Left ventricle myocardium superior (tissue), 1 donor: ENCODE measurements at regions not wholly inside any gene's neighbourhood (a gene's known extent, or its start where the extent isn't known, plus 50 kb on each side); places are given as distances from the start of the nearest gene placed in this dataset.

Source experiments
- ATAC-seq: fragments of 200-7000 bp; cut with Tn5 transposase; one replicate; pipeline ENCODE4 v1.9.1; 2020; ENCODE audit warnings: mild to moderate bottlenecking, moderate library complexity
- DNase-seq: peaks from one replicate; pipeline ENCODE4 v3.0.0-alpha.2; 2020
- intact Hi-C: fragments of 100-400 bp; cut with micrococcal nuclease; formaldehyde crosslinking; loops from one replicate; pipeline ENCODE4 v1.11.0; 2022
- donor health status: DM: no; HTN: yes; CAD: no; lungs with severe emphysema.

DNA sequence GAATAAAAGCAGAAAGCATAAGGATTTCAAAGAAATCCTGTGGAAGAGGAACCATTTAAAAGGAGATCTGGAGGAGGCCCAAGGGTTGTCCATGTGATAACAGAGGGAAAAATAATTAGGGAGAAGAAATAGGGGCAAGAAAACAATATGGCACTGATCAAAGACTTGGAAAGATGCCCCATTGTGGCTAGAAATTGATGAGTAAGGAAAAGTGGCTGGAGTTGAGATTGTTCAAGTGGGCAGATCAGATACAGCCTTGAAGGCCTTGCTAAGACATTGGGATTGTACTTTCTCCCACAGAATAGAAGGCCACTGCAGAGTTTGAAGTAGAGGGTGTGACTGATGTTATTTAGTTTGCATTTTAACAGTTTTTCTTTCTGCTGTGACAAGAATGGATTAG lies 213.3 kb downstream of the CBLN4 start:
- ATAC-seq: no peak
- intact Hi-C loops: no loop called here

DNA sequence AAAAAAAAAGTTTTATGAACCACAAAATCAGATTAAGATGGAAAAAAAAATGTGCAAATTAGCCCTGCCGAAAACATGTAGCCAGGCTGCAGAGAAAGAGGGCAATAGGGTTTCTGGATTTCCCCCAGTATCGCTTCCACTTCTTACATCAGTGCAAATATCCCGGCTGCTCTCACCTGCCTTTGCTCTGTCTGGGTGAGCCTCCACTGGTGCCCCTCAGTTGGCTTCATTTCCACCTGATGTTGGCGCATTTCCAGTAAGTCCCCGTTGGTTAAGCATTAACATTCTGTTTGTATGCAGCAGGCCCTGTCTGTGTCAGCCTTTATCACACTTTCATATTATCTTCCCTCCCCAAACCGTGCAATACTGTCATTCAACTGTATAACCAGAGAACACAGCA lies 215.1 kb downstream of the CBLN4 start:
- DNase-seq: no peak
- ATAC-seq: no peak
- intact Hi-C loops: no loop called here

More for the DNA sequence above, 213.3 kb downstream of the CBLN4 start:
- no peak for DNase-seq

DNA sequence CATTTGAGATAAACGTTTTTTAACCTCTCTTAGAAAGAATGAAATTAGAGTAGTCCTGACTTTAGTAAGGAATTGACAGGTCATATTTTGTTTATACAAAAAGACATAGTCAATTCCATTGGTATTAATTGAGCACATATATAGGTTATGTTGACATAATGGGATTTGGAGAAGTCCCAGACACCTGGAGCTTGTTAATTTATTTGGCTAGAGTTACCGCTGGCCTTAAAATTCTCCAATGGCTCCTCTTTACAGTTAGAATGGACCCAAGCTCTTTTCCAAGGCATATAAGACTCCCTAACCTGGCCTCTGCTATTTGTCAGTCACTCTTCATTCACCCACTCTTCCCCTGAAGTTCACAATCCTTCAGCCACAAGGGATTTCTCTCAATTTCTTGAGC lies 221.3 kb downstream of the CBLN4 start:
- intact Hi-C loops: no loop called here
- no peak for ATAC-seq
- no peak for DNase-seq

DNA sequence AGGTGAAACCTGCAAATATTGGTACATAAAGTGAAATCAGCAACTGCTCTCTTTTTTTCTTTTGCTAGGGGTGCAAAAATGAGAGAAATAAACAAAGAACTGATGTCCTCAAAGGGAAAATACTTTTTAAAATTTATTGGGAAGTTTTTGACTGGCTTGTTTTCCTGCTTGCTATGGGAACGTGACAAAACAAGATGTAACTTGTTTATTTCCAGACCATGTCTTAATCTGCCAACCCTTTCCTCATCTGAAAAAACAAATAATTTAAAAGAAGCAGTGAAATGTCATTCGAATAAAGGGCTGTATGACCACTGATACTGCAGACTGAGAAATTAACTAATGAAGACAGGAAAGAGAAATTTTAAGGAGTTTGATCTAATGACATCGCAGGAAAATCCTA lies 221.9 kb downstream of the CBLN4 start:
- ATAC-seq: no peak
- intact Hi-C loops: no loop called here
- no peak for DNase-seq

DNA sequence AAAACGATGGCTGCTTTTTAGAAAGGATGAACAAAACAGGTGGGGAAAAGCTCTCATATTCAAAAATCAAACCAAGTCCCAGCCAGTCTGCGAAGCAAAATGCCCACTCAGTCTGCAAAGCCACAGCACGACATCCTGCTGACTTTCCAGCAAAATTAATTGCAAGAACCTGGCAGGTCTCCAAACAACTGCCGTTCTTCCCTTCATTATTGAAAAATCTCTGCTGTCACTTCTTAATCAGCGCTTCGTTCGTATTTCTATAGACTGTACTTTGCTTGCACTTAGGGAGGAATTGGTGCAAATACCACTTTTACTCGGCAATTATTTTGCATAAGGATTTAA lies 222.4 kb downstream of the CBLN4 start:
- intact Hi-C loops: no loop called here
- ATAC-seq: no peak

DNA sequence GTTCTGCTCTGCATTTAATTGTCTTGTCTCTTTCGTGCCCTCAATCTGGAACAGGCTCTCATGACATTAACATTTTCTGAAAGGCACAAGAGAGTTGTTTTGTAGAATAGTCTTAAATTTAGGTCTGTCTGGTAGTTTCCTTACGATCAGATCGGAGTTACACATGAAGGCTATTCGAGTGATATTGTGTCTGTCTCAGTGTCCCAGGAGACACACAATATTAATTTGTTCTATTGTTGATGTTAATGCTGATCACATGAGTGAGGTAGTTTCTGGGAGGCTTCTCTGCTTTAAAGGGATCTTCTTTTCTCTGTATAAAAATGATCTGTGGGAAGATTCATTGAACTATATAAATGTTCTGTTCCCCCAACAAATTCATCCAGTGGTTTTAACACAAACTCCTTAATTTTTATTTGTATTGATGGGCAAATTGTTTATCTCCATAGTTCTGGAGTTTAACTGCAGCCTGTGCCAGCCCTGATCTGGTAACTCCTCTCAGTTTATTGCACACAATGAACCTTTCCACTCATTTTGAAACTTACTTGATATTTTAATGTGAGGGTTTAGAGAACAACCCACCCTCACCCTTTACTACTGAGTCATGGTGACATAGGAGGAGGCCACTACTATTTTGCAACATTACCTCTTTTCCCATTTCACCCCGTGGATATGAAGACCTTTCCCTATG lies 223.0 kb downstream of the CBLN4 start:
- intact Hi-C loops: no loop called here
- ATAC-seq: no peak
- no peak for DNase-seq

More for the DNA sequence above, 222.4 kb downstream of the CBLN4 start:
- no peak for DNase-seq

GRCh38 chr20:55778796-55779195 lies 226.5 kb downstream of the CBLN4 start:
- ATAC-seq (no peak), DNase-seq (no peak)
- intact Hi-C loops: no loop called here

DNA sequence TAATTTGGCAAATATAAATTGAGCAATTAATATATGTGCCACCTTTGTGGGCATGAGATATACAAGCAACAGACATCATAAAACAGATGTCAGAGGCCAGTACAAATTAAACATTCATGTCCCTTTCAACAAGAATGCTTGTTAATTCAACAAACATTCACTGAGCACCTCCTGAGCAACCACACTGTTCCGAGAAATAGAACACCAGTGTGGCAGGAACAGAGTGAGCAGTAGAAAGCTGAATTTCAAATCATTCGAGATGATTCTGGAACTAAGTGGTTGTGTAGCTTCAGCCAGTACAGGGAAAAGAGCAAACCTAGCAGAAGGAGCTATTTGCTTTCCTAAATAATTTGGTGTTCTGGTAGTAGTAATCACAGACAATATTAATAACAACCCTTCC lies 227.7 kb downstream of the CBLN4 start:
- DNase-seq: no peak
- ATAC-seq: no peak
- intact Hi-C loops: no loop called here

DNA sequence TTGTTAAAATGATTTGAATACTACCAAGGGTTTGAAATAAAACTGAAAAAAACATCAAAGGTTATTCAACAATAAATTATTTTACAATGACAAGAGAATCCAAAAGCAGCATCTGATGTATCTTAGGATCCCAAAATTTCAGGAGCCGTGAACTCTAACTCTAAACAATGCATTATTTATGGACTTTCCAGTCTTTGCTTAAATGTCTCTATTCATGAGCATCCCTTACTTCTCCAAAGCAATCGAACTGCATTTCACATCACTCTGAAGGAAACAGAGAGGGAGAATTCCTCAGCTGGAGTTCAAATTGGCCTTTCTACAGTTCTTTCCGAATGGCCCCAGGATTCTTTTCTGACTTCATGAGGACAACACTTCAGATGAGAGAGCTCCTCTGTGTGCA lies 229.1 kb downstream of the CBLN4 start:
- intact Hi-C loops: no loop called here
- no peak for ATAC-seq

GRCh38 chr20:55774628-55775027 lies 230.7 kb downstream of the CBLN4 start:
- DNase-seq (no peak), ATAC-seq (no peak)
- intact Hi-C loops: no loop called here

More for the DNA sequence above, 229.1 kb downstream of the CBLN4 start:
- no peak for DNase-seq

GRCh38 chr20:55761797-55762196 lies 243.5 kb downstream of the CBLN4 start:
- no peak for ATAC-seq
- DNase-seq: no peak
- intact Hi-C loops: no loop called here

GRCh38 chr20:55761100-55761499 lies 244.2 kb downstream of the CBLN4 start:
- intact Hi-C loops: no loop called here
- DNase-seq: no peak
- no peak for ATAC-seq

GRCh38 chr20:55760586-55760985 lies 244.7 kb downstream of the CBLN4 start:
- intact Hi-C loops: no loop called here
- ATAC-seq (no peak), DNase-seq (no peak)

GRCh38 chr20:55755861-55756260 lies 249.5 kb downstream of the CBLN4 start:
- DNase-seq (no peak), ATAC-seq (no peak)
- intact Hi-C loops: no loop called here

- DNase-seq (no peak), ATAC-seq (no peak)
- intact Hi-C loops: no loop called here
Observed at GRCh38 chr20:55755411-55755810, 249.9 kb downstream of the CBLN4 start.

GRCh38 chr20:55746723-55747122 lies 258.6 kb downstream of the CBLN4 start:
- ATAC-seq: no peak
- DNase-seq: no peak
- intact Hi-C loops: no loop called here

GRCh38 chr20:55745840-55746239 lies 259.5 kb downstream of the CBLN4 start:
- ATAC-seq (no peak), DNase-seq (no peak)
- intact Hi-C loops: no loop called here

DNA sequence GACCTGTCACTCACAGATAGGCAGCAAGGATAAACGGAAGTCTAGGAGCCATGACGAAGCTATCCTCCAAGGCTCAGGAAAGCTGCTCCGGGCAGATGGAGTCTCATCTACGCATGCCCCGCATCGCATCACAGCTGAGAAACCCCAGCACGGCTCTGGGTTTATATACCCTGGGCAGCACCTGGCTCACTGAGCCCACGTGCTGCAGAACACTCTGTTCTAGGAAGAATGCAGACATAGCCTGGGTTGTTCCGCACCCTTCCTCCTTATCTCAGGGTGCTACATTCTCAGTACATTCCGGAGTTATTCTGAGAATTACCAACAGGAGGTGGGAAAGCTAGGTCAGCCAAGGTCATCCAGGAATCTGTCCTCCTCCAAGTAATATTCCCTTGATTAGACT lies 260.4 kb downstream of the CBLN4 start:
- DNase-seq (no peak), ATAC-seq (no peak)
- intact Hi-C loops: no loop called here

DNA sequence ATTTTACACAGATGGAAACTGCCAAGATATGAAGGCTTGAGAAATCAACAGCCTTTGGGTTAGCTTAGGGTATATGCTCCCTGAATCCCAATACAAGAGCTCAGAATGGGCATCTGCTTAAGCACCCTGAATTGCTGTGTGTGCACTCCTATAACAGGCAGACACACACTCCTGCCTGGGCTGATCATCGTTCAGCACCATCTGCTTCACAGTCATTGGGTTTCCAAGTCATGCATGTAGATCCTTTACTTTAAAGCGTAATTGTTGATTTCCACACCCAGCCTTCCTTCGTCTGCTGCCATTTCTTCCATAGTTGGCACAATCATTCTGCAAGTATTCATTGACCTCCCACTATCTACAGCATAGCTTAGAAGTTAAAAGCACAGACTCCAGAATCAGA lies 263.5 kb downstream of the CBLN4 start:
- intact Hi-C loops: no loop called here
- ATAC-seq (no peak), DNase-seq (no peak)

- intact Hi-C loops: no loop called here
- DNase-seq (no peak), ATAC-seq (no peak)
Observed at GRCh38 chr20:55740076-55740475, 265.2 kb downstream of the CBLN4 start.

- intact Hi-C loops: no loop called here
- ATAC-seq (no peak), DNase-seq (no peak)
Observed at GRCh38 chr20:55730321-55730720, 275.0 kb downstream of the CBLN4 start.

DNA sequence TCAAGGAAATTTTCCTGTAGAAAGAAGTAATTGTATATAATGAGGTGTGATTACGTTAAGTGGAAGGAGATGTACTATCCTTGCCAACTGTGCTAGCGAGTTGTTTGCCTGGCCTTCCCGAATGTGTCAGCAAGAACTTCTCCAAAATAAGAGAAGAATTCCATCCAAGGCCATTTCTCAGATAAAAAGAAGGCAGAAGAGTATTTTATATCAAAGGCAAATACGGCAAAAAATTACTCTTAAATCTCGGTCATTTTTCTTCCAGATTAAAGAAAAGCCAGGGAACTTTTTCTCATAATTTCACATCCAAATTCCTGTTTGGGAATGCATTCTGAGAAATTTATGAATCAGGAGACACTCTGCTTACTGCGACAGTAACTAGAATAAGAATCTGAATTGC lies 290.6 kb downstream of the CBLN4 start:
- no peak for DNase-seq
- intact Hi-C loops: no loop called here
- no peak for ATAC-seq
